ENCODE measurements at regions not wholly inside any gene's neighbourhood (a gene's known extent, or its start where the extent isn't known, plus 50 kb on each side); places are given as distances from the start of the nearest gene placed in this dataset.

DNA sequence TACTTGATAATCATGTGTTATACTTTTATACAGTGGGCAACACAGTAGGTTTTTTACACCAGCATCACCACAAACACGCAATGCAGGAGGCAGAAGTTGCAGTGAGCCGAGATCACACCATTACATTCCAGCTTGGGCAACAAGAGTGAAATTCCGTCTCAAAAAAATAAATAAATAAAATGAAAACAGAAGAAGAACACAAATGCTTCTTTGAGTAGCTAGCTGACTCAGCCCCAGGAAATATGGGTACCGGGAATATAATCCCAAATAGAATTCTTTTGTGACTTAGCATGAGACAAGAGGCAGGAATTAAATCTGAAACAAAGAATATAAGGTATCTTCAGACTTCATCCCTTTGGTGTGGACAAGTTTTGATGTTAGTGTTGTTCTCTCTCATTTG is 164.2 kb upstream of the ATXN1 start:
- Histone ChIP-seq H3K27ac (no peak overlapping the region), H3K4me1 (no peaks in the 10 kb centered on the region), H3K9me3 (no peaks in the 10 kb centered on the region), H3K36me3 (no peaks in the 10 kb centered on the region), H3K27me3 (ENCODE audit: low read depth) (no peaks in the 10 kb centered on the region), H3K4me3 (no peak overlapping the region)
- DNase-seq (no peak), ATAC-seq (no peak)
- intact Hi-C loops (cut with DNase I), result no loop called here
- TF ChIP-seq, protein P1, sequence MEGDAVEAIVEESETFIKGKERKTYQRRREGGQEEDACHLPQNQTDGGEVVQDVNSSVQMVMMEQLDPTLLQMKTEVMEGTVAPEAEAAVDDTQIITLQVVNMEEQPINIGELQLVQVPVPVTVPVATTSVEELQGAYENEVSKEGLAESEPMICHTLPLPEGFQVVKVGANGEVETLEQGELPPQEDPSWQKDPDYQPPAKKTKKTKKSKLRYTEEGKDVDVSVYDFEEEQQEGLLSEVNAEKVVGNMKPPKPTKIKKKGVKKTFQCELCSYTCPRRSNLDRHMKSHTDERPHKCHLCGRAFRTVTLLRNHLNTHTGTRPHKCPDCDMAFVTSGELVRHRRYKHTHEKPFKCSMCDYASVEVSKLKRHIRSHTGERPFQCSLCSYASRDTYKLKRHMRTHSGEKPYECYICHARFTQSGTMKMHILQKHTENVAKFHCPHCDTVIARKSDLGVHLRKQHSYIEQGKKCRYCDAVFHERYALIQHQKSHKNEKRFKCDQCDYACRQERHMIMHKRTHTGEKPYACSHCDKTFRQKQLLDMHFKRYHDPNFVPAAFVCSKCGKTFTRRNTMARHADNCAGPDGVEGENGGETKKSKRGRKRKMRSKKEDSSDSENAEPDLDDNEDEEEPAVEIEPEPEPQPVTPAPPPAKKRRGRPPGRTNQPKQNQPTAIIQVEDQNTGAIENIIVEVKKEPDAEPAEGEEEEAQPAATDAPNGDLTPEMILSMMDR (IDR thresholded peaks at IDR 0.05), result no peak

- Histone ChIP-seq H3K4me1 (no peaks in the 10 kb centered on the region), H3K4me3 (no peak overlapping the region), H3K9me3 (no peaks in the 10 kb centered on the region), H3K27ac (no peak overlapping the region), H3K36me3 (no peaks in the 10 kb centered on the region), H3K27me3 (ENCODE audit: low read depth) (no peaks in the 10 kb centered on the region)
- ATAC-seq, result no peak
- intact Hi-C loops (cut with DNase I), result no loop called here
- DNase-seq, result no peak
- TF ChIP-seq, protein P1 (IDR thresholded peaks at IDR 0.05), result no peak
Observed at GRCh38 chr6:16922282-16922681, 161.0 kb upstream of the ATXN1 start.

DNA sequence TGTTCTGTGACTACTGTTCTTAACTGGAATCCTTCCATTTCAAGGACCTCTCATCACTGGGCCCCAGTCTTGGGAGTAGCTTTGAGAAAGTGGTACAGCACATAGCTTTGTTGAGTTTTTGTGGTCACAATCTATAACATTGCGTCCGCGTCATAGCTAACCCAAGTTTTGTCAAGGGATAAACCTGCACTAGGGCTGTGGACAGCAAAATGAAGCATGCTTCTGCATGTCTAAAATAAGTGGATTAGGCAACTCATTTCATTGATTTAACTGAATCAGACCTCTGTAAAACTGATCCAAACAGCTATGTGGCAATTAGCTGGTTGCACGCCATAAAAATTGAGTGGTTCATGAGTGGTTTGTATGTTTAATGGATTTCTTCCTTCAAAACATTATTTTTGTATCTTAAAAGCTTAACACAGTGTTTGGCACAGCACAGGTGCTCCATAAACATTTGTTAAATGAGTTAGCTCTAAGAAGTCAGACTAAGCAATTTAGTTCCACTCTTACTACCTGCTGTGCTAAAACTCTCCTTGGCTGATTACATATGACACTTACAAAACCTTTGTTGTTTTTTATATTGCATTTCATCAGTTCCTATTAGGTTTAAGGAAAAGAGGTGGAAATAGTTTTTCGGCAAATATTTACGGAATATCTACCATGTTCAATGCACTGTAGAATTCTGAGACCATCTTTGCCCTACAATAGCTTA is 160.3 kb upstream of the ATXN1 start:
- ATAC-seq (no peak), DNase-seq (no peak)
- no peaks in the 10 kb centered on the region for H3K27me3 ChIP-seq (ENCODE audit: low read depth)
- no peaks in the 10 kb centered on the region for H3K4me1 ChIP-seq
- H3K36me3 ChIP-seq, result no peaks in the 10 kb centered on the region
- no peak overlapping the region for H3K4me3 ChIP-seq
- TF ChIP-seq, protein P1 (IDR thresholded peaks at IDR 0.05), result no peak
- H3K9me3 ChIP-seq, result no peaks in the 10 kb centered on the region
- no peak overlapping the region for H3K27ac ChIP-seq
- intact Hi-C loops (cut with DNase I), result no loop called here

GRCh38 chr6:16918586-16918985 is 157.3 kb upstream of the ATXN1 start:
- TF ChIP-seq, protein P1 (IDR thresholded peaks at IDR 0.05), result no peak
- intact Hi-C loops (cut with DNase I), result no loop called here
- no peak for DNase-seq
- Histone ChIP-seq H3K9me3 (peaks cover 11% of the 10 kb centered on the region), H3K36me3 (no peaks in the 10 kb centered on the region), H3K27ac (no peak overlapping the region), H3K4me1 (no peaks in the 10 kb centered on the region), H3K27me3 (ENCODE audit: low read depth) (no peaks in the 10 kb centered on the region), H3K4me3 (no peak overlapping the region)
- no peak for ATAC-seq

- no peak for DNase-seq
Observed at GRCh38 chr6:16914184-16914583, 152.9 kb upstream of the ATXN1 start.

More at GRCh38 chr6:16914184-16914583, 152.9 kb upstream of the ATXN1 start:
- no peaks in the 10 kb centered on the region for H3K4me1 ChIP-seq
- ATAC-seq, result no peak
- intact Hi-C loops (cut with DNase I), result no loop called here
- no peaks in the 10 kb centered on the region for H3K27me3 ChIP-seq (ENCODE audit: low read depth)
- H3K4me3 ChIP-seq, result no peak overlapping the region
- H3K36me3 ChIP-seq, result no peaks in the 10 kb centered on the region
- TF ChIP-seq, protein P1 (IDR thresholded peaks at IDR 0.05), result no peak
- H3K9me3 ChIP-seq, result peaks cover 14% of the 10 kb centered on the region
- H3K27ac ChIP-seq, result no peak overlapping the region

All from lower lobe of right lung (tissue), 2 donors.